ENCODE measurements at regions not wholly inside any gene's neighbourhood (a gene's known extent, or its start where the extent isn't known, plus 50 kb on each side); places are given as distances from the start of the nearest gene placed in this dataset.

DNA sequence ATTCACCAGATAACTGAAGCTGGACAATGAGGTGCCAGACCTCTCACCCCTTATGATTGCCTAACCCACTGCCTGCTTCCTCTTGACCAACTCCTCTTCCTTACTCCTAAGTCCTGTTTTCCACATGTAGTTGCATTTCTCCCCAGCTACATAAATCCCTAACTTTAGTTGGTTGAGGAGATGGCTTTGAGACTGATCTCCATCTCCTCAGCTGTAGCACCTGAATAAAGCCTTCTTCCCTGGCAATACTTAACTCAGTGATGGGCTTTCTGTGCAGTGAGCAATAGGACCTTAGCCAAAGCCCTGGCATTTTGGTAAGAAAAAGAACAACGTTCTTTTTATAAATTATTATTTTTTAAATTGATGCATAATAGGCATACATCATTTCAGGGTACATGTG lies 691.1 kb downstream of the MATN1 start:
- TF ChIP-seq POLR2A (IDR thresholded peaks at IDR 0.05; ENCODE audit: low read depth, low read length) (no peak), POLR2AphosphoS5 (IDR thresholded peaks at IDR 0.05; ENCODE audit: low read depth, low read length) (no peak)
